ENCODE measurements at regions not wholly inside any gene's neighbourhood (a gene's known extent, or its start where the extent isn't known, plus 50 kb on each side); places are given as distances from the start of the nearest gene placed in this dataset.

GRCh38 chrX:69066966-69067525 is 98.2 kb downstream of the PJA1 start:
- TF ChIP-seq, protein P1, sequence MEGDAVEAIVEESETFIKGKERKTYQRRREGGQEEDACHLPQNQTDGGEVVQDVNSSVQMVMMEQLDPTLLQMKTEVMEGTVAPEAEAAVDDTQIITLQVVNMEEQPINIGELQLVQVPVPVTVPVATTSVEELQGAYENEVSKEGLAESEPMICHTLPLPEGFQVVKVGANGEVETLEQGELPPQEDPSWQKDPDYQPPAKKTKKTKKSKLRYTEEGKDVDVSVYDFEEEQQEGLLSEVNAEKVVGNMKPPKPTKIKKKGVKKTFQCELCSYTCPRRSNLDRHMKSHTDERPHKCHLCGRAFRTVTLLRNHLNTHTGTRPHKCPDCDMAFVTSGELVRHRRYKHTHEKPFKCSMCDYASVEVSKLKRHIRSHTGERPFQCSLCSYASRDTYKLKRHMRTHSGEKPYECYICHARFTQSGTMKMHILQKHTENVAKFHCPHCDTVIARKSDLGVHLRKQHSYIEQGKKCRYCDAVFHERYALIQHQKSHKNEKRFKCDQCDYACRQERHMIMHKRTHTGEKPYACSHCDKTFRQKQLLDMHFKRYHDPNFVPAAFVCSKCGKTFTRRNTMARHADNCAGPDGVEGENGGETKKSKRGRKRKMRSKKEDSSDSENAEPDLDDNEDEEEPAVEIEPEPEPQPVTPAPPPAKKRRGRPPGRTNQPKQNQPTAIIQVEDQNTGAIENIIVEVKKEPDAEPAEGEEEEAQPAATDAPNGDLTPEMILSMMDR (IDR thresholded peaks at IDR 0.05; ENCODE audit: low read depth, low read length): no peak
- no peak for TF ChIP-seq EZH2phosphoT487 (IDR thresholded peaks at IDR 0.05; ENCODE audit: low read depth)

Data from OCI-LY3 (cell line).